ENCODE measurements at regions not wholly inside any gene's neighbourhood (a gene's known extent, or its start where the extent isn't known, plus 50 kb on each side); places are given as distances from the start of the nearest gene placed in this dataset.
"Not testable (repeated sequence)": the region's sequence is repeated elsewhere in the genome, so short reads cannot be mapped to it uniquely, and the experiment has no call there.

DNA sequence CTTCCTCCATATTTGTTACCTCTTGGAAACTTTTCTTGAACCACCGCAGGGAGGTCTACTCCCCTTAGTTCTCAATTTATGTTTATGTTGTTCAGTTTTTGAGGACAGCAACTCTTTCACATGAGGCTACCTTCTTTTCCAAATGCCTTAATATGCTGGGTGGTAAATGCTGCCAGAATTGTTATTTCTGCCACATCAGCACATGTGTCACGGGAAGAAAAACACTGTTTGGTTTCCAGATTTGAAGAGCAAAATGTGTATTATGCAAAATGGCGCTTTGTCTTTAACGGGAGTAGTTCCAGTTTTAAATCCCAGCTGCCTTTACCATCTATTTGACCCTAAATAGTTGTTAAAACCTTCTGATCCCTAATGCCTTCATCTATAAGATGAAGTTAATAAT is 606.2 kb upstream of the TBL1XR1 start:
- no peak overlapping the region for H3K27ac ChIP-seq
- TF ChIP-seq POLR2A (IDR thresholded peaks at IDR 0.05): no peak
- TF ChIP-seq, protein P1, sequence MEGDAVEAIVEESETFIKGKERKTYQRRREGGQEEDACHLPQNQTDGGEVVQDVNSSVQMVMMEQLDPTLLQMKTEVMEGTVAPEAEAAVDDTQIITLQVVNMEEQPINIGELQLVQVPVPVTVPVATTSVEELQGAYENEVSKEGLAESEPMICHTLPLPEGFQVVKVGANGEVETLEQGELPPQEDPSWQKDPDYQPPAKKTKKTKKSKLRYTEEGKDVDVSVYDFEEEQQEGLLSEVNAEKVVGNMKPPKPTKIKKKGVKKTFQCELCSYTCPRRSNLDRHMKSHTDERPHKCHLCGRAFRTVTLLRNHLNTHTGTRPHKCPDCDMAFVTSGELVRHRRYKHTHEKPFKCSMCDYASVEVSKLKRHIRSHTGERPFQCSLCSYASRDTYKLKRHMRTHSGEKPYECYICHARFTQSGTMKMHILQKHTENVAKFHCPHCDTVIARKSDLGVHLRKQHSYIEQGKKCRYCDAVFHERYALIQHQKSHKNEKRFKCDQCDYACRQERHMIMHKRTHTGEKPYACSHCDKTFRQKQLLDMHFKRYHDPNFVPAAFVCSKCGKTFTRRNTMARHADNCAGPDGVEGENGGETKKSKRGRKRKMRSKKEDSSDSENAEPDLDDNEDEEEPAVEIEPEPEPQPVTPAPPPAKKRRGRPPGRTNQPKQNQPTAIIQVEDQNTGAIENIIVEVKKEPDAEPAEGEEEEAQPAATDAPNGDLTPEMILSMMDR (IDR thresholded peaks at IDR 0.05 in 4 of 5, conservative IDR thresholded peaks at IDR 0.05 in 1 of 5): no peak
- intact Hi-C loops (cut with DNase I; ENCODE audit: low total_unique reads): no loop called here
- no peak for ATAC-seq
- H3K4me3 ChIP-seq: no peak overlapping the region
- no peaks in the 10 kb centered on the region for H3K27me3 ChIP-seq
- no peaks in the 10 kb centered on the region for H3K9me3 ChIP-seq
- in situ Hi-C loops (cut with MboI; ENCODE audit: low sequenced_read_pairs in 4 of 4): no loop called here
- DNase-seq: no peak
- no peaks in the 10 kb centered on the region for H3K4me1 ChIP-seq
- H3K36me3 ChIP-seq: no peaks in the 10 kb centered on the region

DNA sequence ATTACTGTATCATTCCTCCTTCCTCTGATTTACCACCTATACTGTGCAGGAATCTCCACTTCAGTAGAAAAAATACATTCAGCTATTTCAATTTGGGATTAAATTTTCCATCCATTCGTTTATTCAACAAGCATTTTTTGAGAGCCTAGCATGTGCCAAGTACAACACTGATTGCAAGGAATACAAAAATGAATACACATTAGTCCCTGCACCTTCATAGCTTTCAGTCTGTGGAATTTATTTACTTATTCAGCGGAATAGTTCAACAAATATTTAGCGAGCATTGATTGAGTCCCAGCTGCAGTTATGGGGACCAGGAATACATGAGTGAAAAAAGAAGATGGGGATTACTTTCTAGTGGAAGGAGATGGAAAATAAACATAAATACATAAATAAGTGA is 606.8 kb upstream of the TBL1XR1 start:
- TF ChIP-seq, protein P1 (IDR thresholded peaks at IDR 0.05 in 4 of 5, conservative IDR thresholded peaks at IDR 0.05 in 1 of 5): no peak
- no peak for TF ChIP-seq POLR2A (IDR thresholded peaks at IDR 0.05)
- H3K36me3 ChIP-seq: no peaks in the 10 kb centered on the region
- in situ Hi-C loops (cut with MboI; ENCODE audit: low sequenced_read_pairs in 4 of 4) (no loop called here), intact Hi-C loops (cut with DNase I; ENCODE audit: low total_unique reads) (no loop called here)
- no peaks in the 10 kb centered on the region for H3K27me3 ChIP-seq
- no peaks in the 10 kb centered on the region for H3K9me3 ChIP-seq
- H3K27ac ChIP-seq: no peak overlapping the region
- no peak for DNase-seq
- no peak for ATAC-seq
- H3K4me1 ChIP-seq: no peaks in the 10 kb centered on the region
- H3K4me3 ChIP-seq: no peak overlapping the region

DNA sequence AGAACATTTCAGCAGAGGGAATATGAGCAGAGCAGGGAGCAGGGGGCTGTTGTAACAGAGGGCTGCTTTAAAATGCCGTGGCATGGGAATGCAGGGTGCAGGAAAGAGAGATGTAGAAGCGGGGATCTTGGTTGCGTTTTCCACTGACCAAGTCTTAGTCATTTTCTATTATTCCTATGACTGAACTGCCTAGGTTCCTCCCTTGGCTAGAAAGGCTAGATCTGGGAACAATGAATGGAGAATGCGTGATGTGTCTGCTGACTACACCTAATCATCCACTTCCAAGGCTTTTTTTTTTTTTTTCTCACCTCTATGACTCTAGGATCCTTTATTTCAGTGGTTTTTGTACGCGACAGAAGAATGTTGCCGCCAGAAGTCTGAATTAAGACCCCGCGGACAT is 607.4 kb upstream of the TBL1XR1 start:
- DNase-seq: no peak
- ATAC-seq: no peak
- no peak overlapping the region for H3K4me3 ChIP-seq
- no peak overlapping the region for H3K27ac ChIP-seq
- TF ChIP-seq POLR2A (IDR thresholded peaks at IDR 0.05): no peak
- TF ChIP-seq, protein P1 (IDR thresholded peaks at IDR 0.05 in 4 of 5, conservative IDR thresholded peaks at IDR 0.05 in 1 of 5): no peak
- in situ Hi-C loops (cut with MboI; ENCODE audit: low sequenced_read_pairs in 4 of 4) (no loop called here), intact Hi-C loops (cut with DNase I; ENCODE audit: low total_unique reads) (no loop called here)
- no peaks in the 10 kb centered on the region for H3K36me3 ChIP-seq
- H3K4me1 ChIP-seq: peaks cover 0 to 1% of the 10 kb centered on the region in 2 donors
- H3K9me3 ChIP-seq: no peaks in the 10 kb centered on the region
- no peaks in the 10 kb centered on the region for H3K27me3 ChIP-seq

DNA sequence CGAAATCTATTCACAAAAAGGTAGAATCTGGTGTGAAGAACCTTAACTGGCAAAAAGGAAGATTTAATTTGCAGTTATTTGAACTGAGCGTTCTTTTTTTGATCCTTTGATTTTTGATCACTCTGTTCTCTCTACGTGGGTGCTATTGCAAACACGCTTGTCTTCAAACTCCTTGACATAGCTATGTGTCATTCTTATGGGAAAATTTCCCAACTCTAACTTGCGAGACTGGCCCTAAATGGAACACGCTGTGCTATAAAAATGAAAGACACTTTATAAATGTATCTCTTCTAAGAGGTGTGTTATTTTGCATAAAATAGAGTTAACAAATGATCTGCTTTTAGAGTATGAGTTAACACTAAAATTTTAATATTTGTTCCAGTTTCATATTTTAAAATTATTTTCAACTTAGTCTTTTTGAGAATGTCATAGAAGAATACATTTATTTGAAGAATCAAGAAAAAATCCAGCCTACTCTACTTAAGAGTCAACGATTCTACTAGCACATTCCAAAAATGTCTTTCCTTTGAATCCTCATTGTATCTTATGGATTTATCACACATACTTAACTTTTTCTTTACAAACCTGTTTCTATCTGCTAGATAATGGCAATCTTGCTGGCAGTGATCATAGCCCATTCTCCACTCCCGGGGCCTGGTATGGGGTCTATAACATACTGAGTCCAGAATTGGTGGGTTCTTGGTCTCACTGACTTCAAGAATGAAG is 610.0 kb upstream of the TBL1XR1 start:
- Histone ChIP-seq H3K9me3 (no peaks in the 10 kb centered on the region), H3K36me3 (no peaks in the 10 kb centered on the region), H3K27me3 (no peaks in the 10 kb centered on the region), H3K4me3 (no peak overlapping the region), H3K4me1 (peaks cover 0 to 15% of the 10 kb centered on the region in 2 donors), H3K27ac (no peak overlapping the region)
- DNase-seq (no peak), ATAC-seq (no peak)
- intact Hi-C loops (cut with DNase I; ENCODE audit: low total_unique reads): no loop called here
- TF ChIP-seq POLR2A (IDR thresholded peaks at IDR 0.05): no peak
- TF ChIP-seq, protein P1 (IDR thresholded peaks at IDR 0.05 in 4 of 5, conservative IDR thresholded peaks at IDR 0.05 in 1 of 5): no peak
- in situ Hi-C loops (cut with MboI; ENCODE audit: low sequenced_read_pairs in 4 of 4): no loop called here

DNA sequence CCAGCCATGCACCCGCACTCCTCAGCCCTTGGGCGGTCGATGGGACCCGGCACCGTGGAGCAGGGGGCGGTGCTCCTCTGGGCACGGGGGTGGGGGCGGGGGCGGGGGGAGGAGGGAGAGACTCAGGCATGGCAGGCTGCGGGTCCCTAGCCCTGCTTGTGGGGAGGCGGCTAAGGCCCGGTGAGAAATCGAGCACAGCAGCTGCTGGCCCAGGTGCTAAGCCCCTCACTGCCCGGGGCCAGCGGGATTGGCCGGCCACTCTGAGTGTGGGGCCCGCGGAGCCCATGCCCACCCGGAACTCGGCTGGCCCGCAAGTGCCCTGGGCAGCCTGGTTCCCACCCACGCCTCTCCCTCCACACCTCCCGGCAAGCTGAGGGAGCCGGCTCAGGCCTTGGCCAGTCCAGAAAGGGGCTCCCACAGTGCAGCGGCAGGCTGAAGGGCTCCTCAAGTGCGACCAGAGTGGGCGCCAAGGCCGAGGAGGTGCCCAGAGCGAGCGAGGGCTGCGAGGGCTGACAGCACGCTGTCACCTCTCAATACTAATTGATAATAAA is 611.7 kb upstream of the TBL1XR1 start:
- in situ Hi-C loops (cut with MboI; ENCODE audit: low sequenced_read_pairs in 4 of 4); DNase-seq; H3K4me3 ChIP-seq; H3K9me3 ChIP-seq; H3K36me3 ChIP-seq; H3K27ac ChIP-seq; intact Hi-C loops (cut with DNase I; ENCODE audit: low total_unique reads); ATAC-seq; H3K27me3 ChIP-seq: not testable (repeated sequence)
- H3K4me1 ChIP-seq: peaks cover 2 to 23% of the 10 kb centered on the region in 2 donors
